Natural killer cell (primary cell): ENCODE measurements at regions not wholly inside any gene's neighbourhood (a gene's known extent, or its start where the extent isn't known, plus 50 kb on each side); places are given as distances from the start of the nearest gene placed in this dataset.
"Not testable (repeated sequence)": the region's sequence is repeated elsewhere in the genome, so short reads cannot be mapped to it uniquely, and the experiment has no call there.

Source experiments
- ATAC-seq, 3 donors: fragments of 150-1000 bp in 2 of 3; fragments of 200-7000 bp in 1 of 3; cut with Tn5 transposase; 1 replicate in 1 of 3; 2 replicates in 2 of 3; pipeline ENCODE4 v1.10.0; 2021; ENCODE audit warnings: mild to moderate bottlenecking in 2 of 3, moderate library complexity in 2 of 3
- DNase-seq, 2 donors: peaks; one replicate each; pipeline versions ENCODE4 v3.0.0 to v3.0.0-alpha.2; 2013 to 2021; ENCODE audit warnings: mixed read lengths in 1 of 2
- H3K27ac ChIP-seq: one replicate; pipeline ENCODE4 v1.5.1; 2013; ENCODE audit warnings: mild to moderate bottlenecking, low read length
- H3K27me3 ChIP-seq: one replicate; pipeline ENCODE4 v1.6.1; 2013; ENCODE audit warnings: low read length; ENCODE audit not compliant: control insufficient read depth, insufficient read depth
- H3K36me3 ChIP-seq: one replicate; pipeline ENCODE4 v1.6.1; 2013; ENCODE audit warnings: low read length; ENCODE audit not compliant: control insufficient read depth, insufficient read depth
- H3K4me1 ChIP-seq: one replicate; pipeline ENCODE4 v1.6.1; 2013; ENCODE audit warnings: low read length; ENCODE audit not compliant: control insufficient read depth, insufficient read depth
- H3K4me3 ChIP-seq: one replicate; pipeline ENCODE4 v1.5.1; 2013; ENCODE audit warnings: low read length
- H3K9me3 ChIP-seq: one replicate; pipeline ENCODE4 v1.6.1; 2013; ENCODE audit warnings: low read length; ENCODE audit not compliant: control insufficient read depth, insufficient read depth
- H3K27ac Mint-ChIP-seq, 2 donors: one replicate each; pipeline ENCODE4 v1.8.0; 2022; ENCODE audit warnings: mild to moderate bottlenecking in 2 of 2, mixed read lengths in 2 of 2, moderate library complexity in 1 of 2
- H3K27me3 Mint-ChIP-seq, 2 donors: one replicate each; pipeline ENCODE4 v1.8.0; 2022; ENCODE audit warnings: low read depth in 2 of 2, mixed read lengths in 2 of 2
- H3K36me3 Mint-ChIP-seq: one replicate; pipeline ENCODE4 v1.8.0; 2022; ENCODE audit warnings: mixed read lengths
- H3K4me1 Mint-ChIP-seq, 2 donors: one replicate each; pipeline ENCODE4 v1.8.0; 2022; ENCODE audit warnings: mixed read lengths in 2 of 2
- H3K4me3 Mint-ChIP-seq: one replicate; pipeline ENCODE4 v1.8.0; 2022; ENCODE audit warnings: mild to moderate bottlenecking, moderate library complexity, mixed read lengths
- H3K9me3 Mint-ChIP-seq, 2 donors: one replicate each; pipeline ENCODE4 v1.8.0; 2022; ENCODE audit warnings: mixed read lengths in 2 of 2
- CTCF ChIP-seq: fragments of 200-600 bp; IDR thresholded peaks from one replicate; pipeline ENCODE4 v1.8.0; 2022; ENCODE audit warnings: antibody characterized with exemption
- WGBS: methylation state at CpG from one replicate; pipeline ENCODE4 v1.1.7; 2013; ENCODE audit warnings: missing lambda C conversion rate; ENCODE audit not compliant: insufficient coverage; 5-methylcytosine and 5-hydroxymethylcytosine counted together
- intact Hi-C: fragments of 100-400 bp; cut with micrococcal nuclease; formaldehyde crosslinking; loops from one replicate; pipeline ENCODE4 v1.14.2; 2022

- ATAC-seq (no peak), DNase-seq (no peak)
- H3K4me1 ChIP-seq, result no peaks in the 10 kb centered on the region
- Mint-ChIP-seq H3K36me3 (no peaks in the 10 kb centered on the region), H3K27me3 (no peaks in the 10 kb centered on the region), H3K27ac (no peak overlapping the region), H3K4me3 (no peak overlapping the region), H3K4me1 (no peaks in the 10 kb centered on the region), H3K9me3 (peaks cover 1 to 2% of the 10 kb centered on the region in 2 donors)
- H3K36me3 ChIP-seq, result no peaks in the 10 kb centered on the region
- 69% methylated on average over 10 of the region's 10 CpGs for WGBS
- TF ChIP-seq CTCF, result no peak
- no peaks in the 10 kb centered on the region for H3K27me3 ChIP-seq
- intact Hi-C loops, result no loop called here
- peaks cover 3% of the 10 kb centered on the region for H3K9me3 ChIP-seq
- no peak overlapping the region for H3K27ac ChIP-seq
- H3K4me3 ChIP-seq, result no peak overlapping the region
These were observed 158.4 kb downstream of the KCNJ2 start for GRCh38 chr17:70327723-70328122.

GRCh38 chr17:70329721-70330120 lies 160.4 kb downstream of the KCNJ2 start:
- Histone ChIP-seq H3K4me3 (no peak overlapping the region), H3K36me3 (no peaks in the 10 kb centered on the region), H3K9me3 (peaks cover 3% of the 10 kb centered on the region), H3K4me1 (no peaks in the 10 kb centered on the region), H3K27me3 (no peaks in the 10 kb centered on the region), H3K27ac (no peak overlapping the region)
- Mint-ChIP-seq H3K4me1 (no peaks in the 10 kb centered on the region), H3K27me3 (no peaks in the 10 kb centered on the region), H3K36me3 (no peaks in the 10 kb centered on the region), H3K9me3 (peaks cover 6 to 10% of the 10 kb centered on the region in 2 donors), H3K27ac (no peak overlapping the region), H3K4me3 (no peak overlapping the region)
- WGBS, result 91% methylated on average over 2 of the region's 2 CpGs
- ATAC-seq, result no peak
- no peak for TF ChIP-seq CTCF
- intact Hi-C loops, result no loop called here
- DNase-seq, result no peak

DNA sequence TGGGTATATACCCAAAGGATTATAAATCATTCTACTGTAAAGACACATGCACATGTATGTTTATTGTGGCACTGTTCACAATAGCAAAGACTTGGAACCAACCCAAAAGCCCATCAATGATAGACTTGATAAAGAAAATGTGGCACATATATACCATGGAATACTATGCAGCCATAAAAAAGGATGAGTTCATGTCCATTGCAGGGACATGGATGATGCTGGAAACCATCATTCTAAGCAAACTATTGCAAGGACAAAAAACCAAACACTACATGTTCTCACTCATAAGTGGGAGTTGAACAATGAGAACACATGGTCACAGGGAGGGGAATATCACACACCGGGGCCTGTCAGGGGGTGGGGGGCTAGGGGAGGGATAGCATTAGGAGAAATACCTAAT lies 161.7 kb downstream of the KCNJ2 start:
- intact Hi-C loops, result not testable (repeated sequence)

GRCh38 chr17:70332356-70333210 lies 163.3 kb downstream of the KCNJ2 start:
- intact Hi-C loops, result no loop called here
- Mint-ChIP-seq H3K4me1 (no peaks in the 10 kb centered on the region), H3K27me3 (no peaks in the 10 kb centered on the region), H3K9me3 (peaks cover 7 to 10% of the 10 kb centered on the region in 2 donors), H3K4me3 (no peak overlapping the region), H3K27ac (no peak overlapping the region), H3K36me3 (no peaks in the 10 kb centered on the region)
- Histone ChIP-seq H3K4me1 (no peaks in the 10 kb centered on the region), H3K27ac (no peak overlapping the region), H3K9me3 (peaks cover 3% of the 10 kb centered on the region), H3K27me3 (no peaks in the 10 kb centered on the region), H3K36me3 (no peaks in the 10 kb centered on the region), H3K4me3 (no peak overlapping the region)
- 85% methylated on average over 6 of the region's 6 CpGs for WGBS
- DNase-seq (no peak), ATAC-seq (no peak)
- no peak for TF ChIP-seq CTCF

More for the DNA sequence above, 161.7 kb downstream of the KCNJ2 start:
- H3K36me3 Mint-ChIP-seq, H3K4me3 ChIP-seq, DNase-seq, H3K27me3 ChIP-seq, H3K27me3 Mint-ChIP-seq, H3K4me3 Mint-ChIP-seq, H3K36me3 ChIP-seq, H3K9me3 ChIP-seq, H3K4me1 ChIP-seq, ATAC-seq, H3K4me1 Mint-ChIP-seq, H3K27ac ChIP-seq, H3K27ac Mint-ChIP-seq: not testable (repeated sequence)
- WGBS, result 80% methylated on average over 1 of the region's 1 CpG
- peaks cover 7 to 10% of the 10 kb centered on the region in 2 donors for H3K9me3 Mint-ChIP-seq
